ENCODE measurements at regions not wholly inside any gene's neighbourhood (a gene's known extent, or its start where the extent isn't known, plus 50 kb on each side); places are given as distances from the start of the nearest gene placed in this dataset.

- no peak overlapping the region for H3K27ac ChIP-seq
- TF ChIP-seq, protein P1, sequence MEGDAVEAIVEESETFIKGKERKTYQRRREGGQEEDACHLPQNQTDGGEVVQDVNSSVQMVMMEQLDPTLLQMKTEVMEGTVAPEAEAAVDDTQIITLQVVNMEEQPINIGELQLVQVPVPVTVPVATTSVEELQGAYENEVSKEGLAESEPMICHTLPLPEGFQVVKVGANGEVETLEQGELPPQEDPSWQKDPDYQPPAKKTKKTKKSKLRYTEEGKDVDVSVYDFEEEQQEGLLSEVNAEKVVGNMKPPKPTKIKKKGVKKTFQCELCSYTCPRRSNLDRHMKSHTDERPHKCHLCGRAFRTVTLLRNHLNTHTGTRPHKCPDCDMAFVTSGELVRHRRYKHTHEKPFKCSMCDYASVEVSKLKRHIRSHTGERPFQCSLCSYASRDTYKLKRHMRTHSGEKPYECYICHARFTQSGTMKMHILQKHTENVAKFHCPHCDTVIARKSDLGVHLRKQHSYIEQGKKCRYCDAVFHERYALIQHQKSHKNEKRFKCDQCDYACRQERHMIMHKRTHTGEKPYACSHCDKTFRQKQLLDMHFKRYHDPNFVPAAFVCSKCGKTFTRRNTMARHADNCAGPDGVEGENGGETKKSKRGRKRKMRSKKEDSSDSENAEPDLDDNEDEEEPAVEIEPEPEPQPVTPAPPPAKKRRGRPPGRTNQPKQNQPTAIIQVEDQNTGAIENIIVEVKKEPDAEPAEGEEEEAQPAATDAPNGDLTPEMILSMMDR (conservative IDR thresholded peaks at IDR 0.05) = no peak
- no peak for TF ChIP-seq ZFX (IDR thresholded peaks at IDR 0.05)
Observed at GRCh38 chr18:29664278-29665036, 1378.1 kb downstream of the DSC3 start.

GRCh38 chr18:29661924-29662323, 1380.6 kb downstream of the DSC3 start:
- TF ChIP-seq, protein P1 (conservative IDR thresholded peaks at IDR 0.05) = no peak
- no peak for TF ChIP-seq ZFX (IDR thresholded peaks at IDR 0.05)
- no peak overlapping the region for H3K27ac ChIP-seq

GRCh38 chr18:29660777-29661176, 1381.8 kb downstream of the DSC3 start:
- TF ChIP-seq ZFX (IDR thresholded peaks at IDR 0.05) = no peak
- TF ChIP-seq, protein P1 (conservative IDR thresholded peaks at IDR 0.05) = no peak
- no peak overlapping the region for H3K27ac ChIP-seq

DNA sequence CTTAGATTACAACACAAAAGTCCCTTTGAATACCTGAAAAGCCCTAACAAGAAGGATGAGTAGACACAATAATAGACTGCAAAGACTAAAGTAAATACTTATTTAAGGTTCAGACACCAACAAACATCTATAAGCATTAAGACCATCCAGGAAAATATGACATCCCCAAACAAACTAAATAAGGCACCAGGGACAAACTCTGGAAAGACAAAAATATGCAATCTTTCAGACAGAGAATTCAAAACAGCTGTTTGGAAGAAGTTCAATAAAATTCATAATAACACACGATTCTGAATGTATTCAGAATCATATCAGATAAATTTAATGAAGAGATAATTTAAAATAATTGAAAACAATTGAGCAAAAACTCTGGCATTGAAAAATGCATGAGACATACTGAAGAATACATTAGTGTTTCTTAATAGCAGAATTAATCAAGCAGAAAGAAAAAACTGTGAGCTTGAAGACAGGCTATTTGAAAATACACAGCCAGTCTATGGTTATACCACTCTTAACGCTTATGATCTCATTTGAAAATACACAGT, 1388.8 kb downstream of the DSC3 start:
- no peak overlapping the region for H3K27ac ChIP-seq
- TF ChIP-seq, protein P1 (conservative IDR thresholded peaks at IDR 0.05) = no peak
- TF ChIP-seq ZFX (IDR thresholded peaks at IDR 0.05) = no peak

- TF ChIP-seq, protein P1 (conservative IDR thresholded peaks at IDR 0.05) = no peak
- H3K27ac ChIP-seq = no peak overlapping the region
Observed at GRCh38 chr18:29652797-29653196, 1389.7 kb downstream of the DSC3 start.

GRCh38 chr18:29651122-29651680, 1391.3 kb downstream of the DSC3 start:
- TF ChIP-seq, protein P1 (conservative IDR thresholded peaks at IDR 0.05) = no peak
- no peak for TF ChIP-seq ZFX (IDR thresholded peaks at IDR 0.05)
- H3K27ac ChIP-seq = no peak overlapping the region

GRCh38 chr18:29648891-29649290, 1393.7 kb downstream of the DSC3 start:
- no peak for TF ChIP-seq ZFX (IDR thresholded peaks at IDR 0.05)
- TF ChIP-seq, protein P1 (conservative IDR thresholded peaks at IDR 0.05) = no peak
- H3K27ac ChIP-seq = no peak overlapping the region
